ENCODE measurements at regions not wholly inside any gene's neighbourhood (a gene's known extent, or its start where the extent isn't known, plus 50 kb on each side); places are given as distances from the start of the nearest gene placed in this dataset.

- ATAC-seq, result no peak
- TF ChIP-seq TOX (CRISPR knock-in tag; IDR thresholded peaks at IDR 0.05; ENCODE audit: borderline replicate concordance) (no peak), CSRNP3 (CRISPR knock-in tag; IDR thresholded peaks at IDR 0.05) (no peak), OSR1 (CRISPR knock-in tag; IDR thresholded peaks at IDR 0.05) (no peak), PPARA (CRISPR knock-in tag; IDR thresholded peaks at IDR 0.05; ENCODE audit: borderline replicate concordance) (no peak), CREB5 (CRISPR knock-in tag; IDR thresholded peaks at IDR 0.05; ENCODE audit: low read depth) (no peak), ESRRG (CRISPR knock-in tag; IDR thresholded peaks at IDR 0.05) (no peak), ZFP3 (CRISPR knock-in tag; IDR thresholded peaks at IDR 0.05) (no peak), RARB (CRISPR knock-in tag; IDR thresholded peaks at IDR 0.05) (no peak), GLIS3 (CRISPR knock-in tag; IDR thresholded peaks at IDR 0.05) (no peak), ZFP30 (CRISPR knock-in tag; IDR thresholded peaks at IDR 0.05) (no peak), BACH2 (CRISPR knock-in tag; IDR thresholded peaks at IDR 0.05; ENCODE audit: borderline replicate concordance) (no peak)
Measured at GRCh38 chr4:125020089-125021034, 294.4 kb upstream of the FAT4 start.

GRCh38 chr4:125016892-125017299 lies 297.9 kb upstream of the FAT4 start:
- TF ChIP-seq OSR1 (CRISPR knock-in tag; IDR thresholded peaks at IDR 0.05) (no peak), PPARA (CRISPR knock-in tag; IDR thresholded peaks at IDR 0.05; ENCODE audit: borderline replicate concordance) (no peak), TOX (CRISPR knock-in tag; IDR thresholded peaks at IDR 0.05; ENCODE audit: borderline replicate concordance) (0 out of 2 replicates have a peak, but pooled peaks have one; percentile 62), ZC3H10 (CRISPR knock-in tag; IDR thresholded peaks at IDR 0.05) (no peak), ISL1 (CRISPR knock-in tag; IDR thresholded peaks at IDR 0.05) (peak; percentile 66), SNAI2 (CRISPR knock-in tag; IDR thresholded peaks at IDR 0.05) (0 out of 2 replicates have a peak, but pooled peaks have one; percentile 35)
- ATAC-seq, result peak; percentile 81

- TF ChIP-seq TOX (CRISPR knock-in tag; IDR thresholded peaks at IDR 0.05; ENCODE audit: borderline replicate concordance), result no peak
- TF ChIP-seq ZC3H10 (CRISPR knock-in tag; IDR thresholded peaks at IDR 0.05), result no peak
- no peak for TF ChIP-seq CREB5 (CRISPR knock-in tag; IDR thresholded peaks at IDR 0.05; ENCODE audit: low read depth)
- TF ChIP-seq PPARA (CRISPR knock-in tag; IDR thresholded peaks at IDR 0.05; ENCODE audit: borderline replicate concordance), result no peak
- TF ChIP-seq SNAI2 (CRISPR knock-in tag; IDR thresholded peaks at IDR 0.05), result no peak
- no peak for TF ChIP-seq ESRRG (CRISPR knock-in tag; IDR thresholded peaks at IDR 0.05)
- TF ChIP-seq TCF4 (CRISPR knock-in tag; IDR thresholded peaks at IDR 0.05; ENCODE audit: borderline replicate concordance), result no peak
- no peak for TF ChIP-seq ISL1 (CRISPR knock-in tag; IDR thresholded peaks at IDR 0.05)
- TF ChIP-seq ZNF565 (CRISPR knock-in tag; conservative IDR thresholded peaks at IDR 0.05; ENCODE audit: low read depth), result no peak
- TF ChIP-seq ZFP3 (CRISPR knock-in tag; IDR thresholded peaks at IDR 0.05), result no peak
- TF ChIP-seq TSHZ2 (CRISPR knock-in tag; IDR thresholded peaks at IDR 0.05), result no peak
- TF ChIP-seq ZFP30 (CRISPR knock-in tag; IDR thresholded peaks at IDR 0.05), result no peak
- TF ChIP-seq CSDC2 (CRISPR knock-in tag; IDR thresholded peaks at IDR 0.05), result no peak
- no peak for TF ChIP-seq GLIS3 (CRISPR knock-in tag; IDR thresholded peaks at IDR 0.05)
- ATAC-seq, result no peak
Measured at GRCh38 chr4:125013891-125014290, 300.9 kb upstream of the FAT4 start.

GRCh38 chr4:125011646-125012045 lies 299.1 kb upstream of the ANKRD50 start:
- ATAC-seq, result no peak
- TF ChIP-seq OSR1 (CRISPR knock-in tag; IDR thresholded peaks at IDR 0.05), result no peak
- TF ChIP-seq ZFP3 (CRISPR knock-in tag; IDR thresholded peaks at IDR 0.05), result no peak
- TF ChIP-seq TOX (CRISPR knock-in tag; IDR thresholded peaks at IDR 0.05; ENCODE audit: borderline replicate concordance), result no peak
- TF ChIP-seq ESRRG (CRISPR knock-in tag; IDR thresholded peaks at IDR 0.05), result no peak
- TF ChIP-seq ZNF565 (CRISPR knock-in tag; conservative IDR thresholded peaks at IDR 0.05; ENCODE audit: low read depth), result no peak
- no peak for TF ChIP-seq POU6F1 (CRISPR knock-in tag; IDR thresholded peaks at IDR 0.05; ENCODE audit: borderline replicate concordance, low read depth)
